Fibroblast of peridontal ligament (primary cell): ENCODE measurements at regions not wholly inside any gene's neighbourhood (a gene's known extent, or its start where the extent isn't known, plus 50 kb on each side); places are given as distances from the start of the nearest gene placed in this dataset.

Source experiments
- DNase-seq: peaks from one replicate; pipeline ENCODE4 v3.0.0-alpha.2; 2010; ENCODE audit errors: extremely low read depth

- no peak for DNase-seq
Measured at GRCh38 chr2:155308367-155309009, 610.0 kb downstream of the KCNJ3 start.

- DNase-seq, result no peak
Measured at GRCh38 chr2:155301221-155301620, 602.7 kb downstream of the KCNJ3 start.

DNA sequence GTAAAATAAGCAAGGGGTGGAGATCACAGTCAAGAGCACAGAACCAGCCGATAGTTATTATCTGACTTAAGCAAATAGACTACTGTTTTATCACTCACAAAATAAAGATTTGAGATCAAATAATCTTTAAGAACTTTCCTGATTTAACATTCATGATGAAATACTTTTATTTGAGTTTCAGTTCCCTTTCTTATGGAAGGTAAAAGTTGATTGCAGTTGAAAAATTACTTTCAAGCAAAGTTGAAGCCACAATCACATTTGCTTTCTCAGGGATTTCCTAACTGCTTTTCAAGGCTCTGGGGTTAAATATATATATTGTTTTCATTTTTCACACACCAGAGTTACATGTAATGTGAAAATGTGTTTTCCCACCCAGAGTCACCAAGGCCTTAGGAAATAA is 599.5 kb downstream of the KCNJ3 start:
- DNase-seq, result no peak

- no peak for DNase-seq
Measured at GRCh38 chr2:155294358-155294757, 595.9 kb downstream of the KCNJ3 start.

- DNase-seq, result no peak
Measured at GRCh38 chr2:155281907-155282306, 583.4 kb downstream of the KCNJ3 start.

DNA sequence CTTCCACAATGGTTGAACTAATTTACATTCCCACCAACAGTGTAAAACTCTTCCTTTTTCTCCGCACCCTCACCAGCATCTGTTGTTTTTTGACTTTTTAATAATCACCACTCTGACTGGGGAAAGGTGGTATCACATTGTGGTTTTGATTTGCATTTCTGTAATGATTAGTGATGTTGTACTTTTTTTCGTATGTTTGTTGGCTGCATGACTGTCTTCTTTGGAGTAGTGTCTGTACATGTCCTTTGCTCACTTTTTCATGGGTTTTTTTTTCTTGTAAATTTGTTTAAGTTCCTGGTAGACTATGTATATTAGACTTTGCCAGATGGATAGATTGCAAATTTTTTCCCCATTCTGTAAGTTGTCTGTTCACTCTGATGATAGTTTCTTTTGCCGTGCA is 574.8 kb downstream of the KCNJ3 start:
- no peak for DNase-seq

- no peak for DNase-seq
Measured at GRCh38 chr2:155266583-155266982, 568.1 kb downstream of the KCNJ3 start.

DNA sequence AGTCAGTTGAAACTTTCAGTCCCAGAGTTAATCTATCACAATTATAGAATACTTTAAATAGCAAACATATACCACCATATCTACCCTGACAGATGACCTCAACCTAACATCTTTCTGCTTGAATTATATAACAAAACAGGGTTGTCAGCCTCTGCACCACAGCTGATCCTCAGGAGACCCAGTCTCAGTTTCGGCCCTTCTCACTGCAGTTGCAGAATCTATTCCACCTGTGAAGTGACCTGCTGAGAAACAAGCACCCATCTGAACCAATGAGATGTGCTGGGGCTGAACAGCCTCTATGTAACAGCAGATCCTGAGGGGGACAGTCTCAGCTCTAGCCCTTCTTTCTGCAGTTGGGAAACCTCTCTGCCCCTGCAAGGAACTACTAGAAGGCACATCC is 567.6 kb downstream of the KCNJ3 start:
- no peak for DNase-seq

DNA sequence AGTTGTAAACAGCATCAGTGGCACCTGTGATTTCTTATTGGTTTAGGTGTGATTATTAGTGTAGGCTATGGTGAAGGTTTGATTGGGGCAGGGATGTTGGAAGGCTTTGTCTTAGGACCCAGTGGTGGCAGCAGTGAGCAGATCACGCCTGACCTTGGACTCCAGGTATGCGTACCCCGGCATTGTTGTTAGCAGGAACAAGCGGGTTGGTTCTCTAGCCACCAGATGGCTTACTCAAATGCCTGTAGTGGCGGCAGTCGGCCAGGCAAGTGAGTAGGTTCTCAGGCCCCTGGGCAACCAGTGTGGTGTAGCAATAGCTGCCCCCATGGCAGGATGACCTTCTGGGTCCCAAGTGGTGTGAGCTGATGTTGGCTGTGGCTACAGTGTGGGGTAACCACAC is 558.3 kb downstream of the KCNJ3 start:
- DNase-seq, result no peak

GRCh38 chr2:155250800-155251199 is 552.3 kb downstream of the KCNJ3 start:
- no peak for DNase-seq

DNA sequence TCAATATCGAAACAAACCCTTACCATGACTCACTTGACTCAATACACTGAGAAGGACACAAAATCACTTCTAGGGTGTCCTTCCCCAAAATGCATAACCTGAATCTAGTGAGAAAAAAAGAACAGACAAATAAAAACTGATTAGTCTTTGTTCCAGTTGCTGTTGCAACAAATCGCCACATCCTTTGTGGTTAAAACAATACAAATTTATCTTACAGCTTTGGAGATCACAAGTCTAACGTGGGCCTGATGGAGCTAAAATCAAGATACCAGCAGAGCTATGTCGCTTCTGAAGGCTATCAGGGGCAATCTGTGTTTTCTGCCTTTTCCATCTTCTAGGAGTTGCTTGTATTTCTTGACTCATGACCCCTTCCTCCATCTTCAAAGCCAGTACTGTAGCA is 541.7 kb downstream of the KCNJ3 start:
- DNase-seq, result no peak

DNA sequence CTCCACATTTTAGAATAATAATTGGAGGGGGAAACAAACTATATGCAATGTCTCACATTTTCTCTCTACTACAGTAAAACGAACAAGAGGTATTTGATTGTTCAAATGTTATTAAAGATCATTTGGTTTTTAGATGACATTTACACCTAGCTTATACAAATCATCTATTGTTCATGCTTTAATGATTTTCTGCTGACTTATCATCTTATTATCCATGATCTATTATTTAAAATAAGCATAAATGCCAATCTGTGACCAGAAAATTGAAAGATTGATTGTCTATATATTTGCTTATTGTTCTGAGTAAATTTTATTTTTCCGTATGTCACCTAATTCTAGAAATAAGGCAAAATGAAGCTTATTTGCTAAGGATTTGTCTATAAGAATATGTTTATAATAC is 537.2 kb downstream of the KCNJ3 start:
- DNase-seq, result no peak

GRCh38 chr2:155223781-155224406 is 525.4 kb downstream of the KCNJ3 start:
- DNase-seq, result no peak

- DNase-seq, result no peak
Measured at GRCh38 chr2:155218945-155219344, 520.5 kb downstream of the KCNJ3 start.

GRCh38 chr2:155218292-155218924 is 519.9 kb downstream of the KCNJ3 start:
- no peak for DNase-seq

GRCh38 chr2:155215037-155215707 is 516.7 kb downstream of the KCNJ3 start:
- DNase-seq, result no peak

- no peak for DNase-seq
Measured at GRCh38 chr2:155209696-155210450, 511.4 kb downstream of the KCNJ3 start.

DNA sequence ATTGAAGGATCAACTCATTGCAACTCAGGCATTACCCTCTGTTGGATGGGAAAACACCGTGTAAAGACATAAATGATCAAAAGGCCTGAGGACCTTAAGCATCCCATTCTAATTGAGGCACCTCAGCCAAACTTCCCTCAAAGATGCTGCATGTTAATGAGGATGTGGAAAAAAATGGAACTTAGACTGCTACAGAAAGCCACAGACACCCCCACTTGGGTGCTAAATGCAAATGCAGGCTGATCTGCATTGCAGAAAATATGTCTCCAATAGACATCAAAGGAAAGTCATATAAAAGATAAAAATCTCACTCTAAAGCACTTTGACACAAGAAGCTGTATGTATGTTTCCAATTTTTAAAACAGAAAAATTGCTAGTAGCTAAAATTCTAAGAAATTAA is 504.7 kb downstream of the KCNJ3 start:
- DNase-seq, result no peak

- no peak for DNase-seq
Measured at GRCh38 chr2:155200753-155201152, 502.3 kb downstream of the KCNJ3 start.

GRCh38 chr2:155190342-155190741 is 491.8 kb downstream of the KCNJ3 start:
- no peak for DNase-seq

DNA sequence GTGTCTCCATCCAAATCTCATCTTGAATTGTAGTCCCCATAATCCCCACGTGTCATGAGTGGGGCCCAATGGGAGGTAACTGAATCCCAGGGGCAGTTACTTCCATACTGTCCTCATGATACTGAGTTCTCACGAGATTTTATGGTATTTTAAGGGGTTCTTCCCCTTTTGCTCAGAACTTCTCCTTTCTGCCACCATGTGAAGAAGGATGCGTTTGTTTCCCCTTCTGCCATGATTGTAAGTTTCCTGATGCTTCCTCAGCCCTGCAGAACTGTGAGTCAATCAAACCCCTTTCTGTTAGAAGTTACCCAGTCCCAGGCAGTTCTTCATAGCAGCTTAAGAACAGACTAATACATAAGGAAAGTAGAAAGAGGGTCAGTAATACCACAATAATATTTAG is 480.4 kb downstream of the KCNJ3 start:
- no peak for DNase-seq

DNA sequence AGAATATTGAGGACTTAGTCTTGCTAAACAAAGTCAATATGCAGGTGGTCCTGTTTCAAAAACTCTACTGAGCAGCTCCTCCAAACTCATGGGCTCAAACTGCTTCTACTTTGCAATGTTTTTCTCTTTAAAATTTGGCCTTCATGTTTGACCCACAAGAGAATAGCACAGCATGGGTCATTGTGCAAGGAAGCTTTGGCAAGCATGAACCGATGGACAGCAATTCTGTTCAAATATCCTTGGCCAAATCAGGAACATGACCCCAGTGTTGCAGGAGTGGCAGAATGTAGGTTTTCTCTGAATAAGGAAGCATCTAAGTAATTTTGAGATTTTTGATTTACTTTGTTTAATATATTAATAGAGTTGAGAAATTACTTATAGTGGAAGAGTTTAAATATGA is 477.9 kb downstream of the KCNJ3 start:
- no peak for DNase-seq
